ENCODE measurements at regions not wholly inside any gene's neighbourhood (a gene's known extent, or its start where the extent isn't known, plus 50 kb on each side); places are given as distances from the start of the nearest gene placed in this dataset.

GRCh38 chrX:106302304-106302703 lies 134.2 kb downstream of the PWWP3B start:
- no peaks in the 10 kb centered on the region for H3K9me3 ChIP-seq
- ATAC-seq (peak; percentile 71), DNase-seq (peak in 2 of 4 donors; percentile 3 to 16)

GRCh38 chrX:106306391-106306947 lies 138.4 kb downstream of the PWWP3B start:
- Histone ChIP-seq H3K27ac (no peak overlapping the region), H3K27me3 (no peaks in the 10 kb centered on the region), H3K36me3 (no peaks in the 10 kb centered on the region), H3K4me3 (no peak overlapping the region), H3K9me3 (no peaks in the 10 kb centered on the region), H3K4me1 (no peaks in the 10 kb centered on the region)
- intact Hi-C loops (cut with DNase I) = no loop called here
- DNase-seq = no peak
- no peak for TF ChIP-seq CTCF (IDR thresholded peaks at IDR 0.05)
- ATAC-seq = no peak

More at GRCh38 chrX:106302304-106302703, 134.2 kb downstream of the PWWP3B start:
- Histone ChIP-seq H3K4me3 (no peak overlapping the region), H3K27me3 (no peaks in the 10 kb centered on the region), H3K4me1 (no peaks in the 10 kb centered on the region), H3K36me3 (no peaks in the 10 kb centered on the region), H3K27ac (no peak overlapping the region)
- intact Hi-C loops (cut with DNase I) = no loop called here
- TF ChIP-seq CTCF (IDR thresholded peaks at IDR 0.05) = no peak

GRCh38 chrX:106323357-106323756 lies 155.3 kb downstream of the PWWP3B start:
- intact Hi-C loops (cut with DNase I) = no loop called here
- no peak for TF ChIP-seq CTCF (IDR thresholded peaks at IDR 0.05)
- ATAC-seq (no peak), DNase-seq (no peak)
- Histone ChIP-seq H3K27me3 (peaks cover 0 to 4% of the 10 kb centered on the region in 2 donors), H3K36me3 (no peaks in the 10 kb centered on the region), H3K4me1 (no peaks in the 10 kb centered on the region), H3K4me3 (no peak overlapping the region), H3K9me3 (no peaks in the 10 kb centered on the region), H3K27ac (no peak overlapping the region)

GRCh38 chrX:106331606-106332005 lies 163.5 kb downstream of the PWWP3B start:
- Histone ChIP-seq H3K27me3 (peaks cover 0 to 6% of the 10 kb centered on the region in 2 donors), H3K4me1 (no peaks in the 10 kb centered on the region), H3K4me3 (no peak overlapping the region), H3K27ac (no peak overlapping the region), H3K36me3 (no peaks in the 10 kb centered on the region), H3K9me3 (no peaks in the 10 kb centered on the region)
- intact Hi-C loops (cut with DNase I) = no loop called here
- ATAC-seq (no peak), DNase-seq (no peak)
- no peak for TF ChIP-seq CTCF (IDR thresholded peaks at IDR 0.05)

GRCh38 chrX:106341823-106342222 lies 173.7 kb downstream of the PWWP3B start:
- no peak for TF ChIP-seq CTCF (IDR thresholded peaks at IDR 0.05)
- ATAC-seq = no peak
- no peaks in the 10 kb centered on the region for H3K9me3 ChIP-seq
- H3K4me3 ChIP-seq = no peak overlapping the region
- intact Hi-C loops (cut with DNase I) = no loop called here
- H3K27me3 ChIP-seq = peaks cover 0 to 5% of the 10 kb centered on the region in 2 donors
- no peaks in the 10 kb centered on the region for H3K4me1 ChIP-seq
- no peak for DNase-seq
- no peak overlapping the region for H3K27ac ChIP-seq
- no peaks in the 10 kb centered on the region for H3K36me3 ChIP-seq

Data from left lung (tissue), 4 donors.